ENCODE measurements at regions not wholly inside any gene's neighbourhood (a gene's known extent, or its start where the extent isn't known, plus 50 kb on each side); places are given as distances from the start of the nearest gene placed in this dataset.

DNA sequence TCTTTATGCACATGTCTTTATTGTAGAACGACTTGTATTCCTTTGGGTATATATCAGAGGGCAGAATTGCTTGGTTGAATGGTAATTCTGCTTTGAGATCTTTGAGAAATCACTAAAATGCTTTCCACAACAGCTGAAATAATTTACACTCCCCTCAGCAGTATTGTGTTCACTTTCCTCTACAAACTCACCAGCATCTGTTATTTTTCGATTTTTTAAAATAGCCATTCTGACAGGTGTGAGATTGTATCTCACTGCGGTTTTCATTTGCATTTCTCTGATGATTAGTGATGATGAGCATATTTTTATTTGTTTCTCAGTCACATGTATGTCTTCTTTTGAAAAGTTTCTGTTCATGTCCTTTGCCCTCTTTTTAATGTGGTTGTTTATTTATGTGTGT, 459.8 kb downstream of the PABPC4L start:
- peaks cover 47% of the 10 kb centered on the region for H3K9me3 Mint-ChIP-seq
- TF ChIP-seq OVOL2 (CRISPR knock-in tag; IDR thresholded peaks at IDR 0.05; ENCODE audit: borderline replicate concordance) = no peak
- no peak for TF ChIP-seq NFATC4 (CRISPR knock-in tag; IDR thresholded peaks at IDR 0.05)
- TF ChIP-seq, protein P1, sequence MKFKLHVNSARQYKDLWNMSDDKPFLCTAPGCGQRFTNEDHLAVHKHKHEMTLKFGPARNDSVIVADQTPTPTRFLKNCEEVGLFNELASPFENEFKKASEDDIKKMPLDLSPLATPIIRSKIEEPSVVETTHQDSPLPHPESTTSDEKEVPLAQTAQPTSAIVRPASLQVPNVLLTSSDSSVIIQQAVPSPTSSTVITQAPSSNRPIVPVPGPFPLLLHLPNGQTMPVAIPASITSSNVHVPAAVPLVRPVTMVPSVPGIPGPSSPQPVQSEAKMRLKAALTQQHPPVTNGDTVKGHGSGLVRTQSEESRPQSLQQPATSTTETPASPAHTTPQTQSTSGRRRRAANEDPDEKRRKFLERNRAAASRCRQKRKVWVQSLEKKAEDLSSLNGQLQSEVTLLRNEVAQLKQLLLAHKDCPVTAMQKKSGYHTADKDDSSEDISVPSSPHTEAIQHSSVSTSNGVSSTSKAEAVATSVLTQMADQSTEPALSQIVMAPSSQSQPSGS (CRISPR knock-in tag; IDR thresholded peaks at IDR 0.05; ENCODE audit: borderline replicate concordance, low read depth) = no peak
- TF ChIP-seq ZNF423 (CRISPR knock-in tag; IDR thresholded peaks at IDR 0.05) = no peak
- TF ChIP-seq, protein P2, sequence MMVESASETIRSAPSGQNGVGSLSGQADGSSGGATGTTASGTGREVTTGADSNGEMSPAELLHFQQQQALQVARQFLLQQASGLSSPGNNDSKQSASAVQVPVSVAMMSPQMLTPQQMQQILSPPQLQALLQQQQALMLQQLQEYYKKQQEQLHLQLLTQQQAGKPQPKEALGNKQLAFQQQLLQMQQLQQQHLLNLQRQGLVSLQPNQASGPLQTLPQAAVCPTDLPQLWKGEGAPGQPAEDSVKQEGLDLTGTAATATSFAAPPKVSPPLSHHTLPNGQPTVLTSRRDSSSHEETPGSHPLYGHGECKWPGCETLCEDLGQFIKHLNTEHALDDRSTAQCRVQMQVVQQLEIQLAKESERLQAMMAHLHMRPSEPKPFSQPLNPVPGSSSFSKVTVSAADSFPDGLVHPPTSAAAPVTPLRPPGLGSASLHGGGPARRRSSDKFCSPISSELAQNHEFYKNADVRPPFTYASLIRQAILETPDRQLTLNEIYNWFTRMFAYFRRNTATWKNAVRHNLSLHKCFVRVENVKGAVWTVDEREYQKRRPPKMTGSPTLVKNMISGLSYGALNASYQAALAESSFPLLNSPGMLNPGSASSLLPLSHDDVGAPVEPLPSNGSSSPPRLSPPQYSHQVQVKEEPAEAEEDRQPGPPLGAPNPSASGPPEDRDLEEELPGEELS (CRISPR knock-in tag; IDR thresholded peaks at IDR 0.05) = no peak
- TF ChIP-seq ZNF232 (CRISPR knock-in tag; IDR thresholded peaks at IDR 0.05) = no peak
- no peak for TF ChIP-seq JUN (CRISPR knock-in tag; IDR thresholded peaks at IDR 0.05)
- TF ChIP-seq, protein P3, sequence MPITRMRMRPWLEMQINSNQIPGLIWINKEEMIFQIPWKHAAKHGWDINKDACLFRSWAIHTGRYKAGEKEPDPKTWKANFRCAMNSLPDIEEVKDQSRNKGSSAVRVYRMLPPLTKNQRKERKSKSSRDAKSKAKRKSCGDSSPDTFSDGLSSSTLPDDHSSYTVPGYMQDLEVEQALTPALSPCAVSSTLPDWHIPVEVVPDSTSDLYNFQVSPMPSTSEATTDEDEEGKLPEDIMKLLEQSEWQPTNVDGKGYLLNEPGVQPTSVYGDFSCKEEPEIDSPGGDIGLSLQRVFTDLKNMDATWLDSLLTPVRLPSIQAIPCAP (CRISPR knock-in tag; IDR thresholded peaks at IDR 0.05) = no peak
- TF ChIP-seq, protein P4, sequence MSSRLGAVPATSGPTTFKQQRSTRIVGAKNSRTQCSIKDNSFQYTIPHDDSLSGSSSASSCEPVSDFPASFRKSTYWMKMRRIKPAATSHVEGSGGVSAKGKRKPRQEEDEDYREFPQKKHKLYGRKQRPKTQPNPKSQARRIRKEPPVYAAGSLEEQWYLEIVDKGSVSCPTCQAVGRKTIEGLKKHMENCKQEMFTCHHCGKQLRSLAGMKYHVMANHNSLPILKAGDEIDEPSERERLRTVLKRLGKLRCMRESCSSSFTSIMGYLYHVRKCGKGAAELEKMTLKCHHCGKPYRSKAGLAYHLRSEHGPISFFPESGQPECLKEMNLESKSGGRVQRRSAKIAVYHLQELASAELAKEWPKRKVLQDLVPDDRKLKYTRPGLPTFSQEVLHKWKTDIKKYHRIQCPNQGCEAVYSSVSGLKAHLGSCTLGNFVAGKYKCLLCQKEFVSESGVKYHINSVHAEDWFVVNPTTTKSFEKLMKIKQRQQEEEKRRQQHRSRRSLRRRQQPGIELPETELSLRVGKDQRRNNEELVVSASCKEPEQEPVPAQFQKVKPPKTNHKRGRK (CRISPR knock-in tag; IDR thresholded peaks at IDR 0.05; ENCODE audit: borderline replicate concordance) = no peak
- TF ChIP-seq, protein P5, sequence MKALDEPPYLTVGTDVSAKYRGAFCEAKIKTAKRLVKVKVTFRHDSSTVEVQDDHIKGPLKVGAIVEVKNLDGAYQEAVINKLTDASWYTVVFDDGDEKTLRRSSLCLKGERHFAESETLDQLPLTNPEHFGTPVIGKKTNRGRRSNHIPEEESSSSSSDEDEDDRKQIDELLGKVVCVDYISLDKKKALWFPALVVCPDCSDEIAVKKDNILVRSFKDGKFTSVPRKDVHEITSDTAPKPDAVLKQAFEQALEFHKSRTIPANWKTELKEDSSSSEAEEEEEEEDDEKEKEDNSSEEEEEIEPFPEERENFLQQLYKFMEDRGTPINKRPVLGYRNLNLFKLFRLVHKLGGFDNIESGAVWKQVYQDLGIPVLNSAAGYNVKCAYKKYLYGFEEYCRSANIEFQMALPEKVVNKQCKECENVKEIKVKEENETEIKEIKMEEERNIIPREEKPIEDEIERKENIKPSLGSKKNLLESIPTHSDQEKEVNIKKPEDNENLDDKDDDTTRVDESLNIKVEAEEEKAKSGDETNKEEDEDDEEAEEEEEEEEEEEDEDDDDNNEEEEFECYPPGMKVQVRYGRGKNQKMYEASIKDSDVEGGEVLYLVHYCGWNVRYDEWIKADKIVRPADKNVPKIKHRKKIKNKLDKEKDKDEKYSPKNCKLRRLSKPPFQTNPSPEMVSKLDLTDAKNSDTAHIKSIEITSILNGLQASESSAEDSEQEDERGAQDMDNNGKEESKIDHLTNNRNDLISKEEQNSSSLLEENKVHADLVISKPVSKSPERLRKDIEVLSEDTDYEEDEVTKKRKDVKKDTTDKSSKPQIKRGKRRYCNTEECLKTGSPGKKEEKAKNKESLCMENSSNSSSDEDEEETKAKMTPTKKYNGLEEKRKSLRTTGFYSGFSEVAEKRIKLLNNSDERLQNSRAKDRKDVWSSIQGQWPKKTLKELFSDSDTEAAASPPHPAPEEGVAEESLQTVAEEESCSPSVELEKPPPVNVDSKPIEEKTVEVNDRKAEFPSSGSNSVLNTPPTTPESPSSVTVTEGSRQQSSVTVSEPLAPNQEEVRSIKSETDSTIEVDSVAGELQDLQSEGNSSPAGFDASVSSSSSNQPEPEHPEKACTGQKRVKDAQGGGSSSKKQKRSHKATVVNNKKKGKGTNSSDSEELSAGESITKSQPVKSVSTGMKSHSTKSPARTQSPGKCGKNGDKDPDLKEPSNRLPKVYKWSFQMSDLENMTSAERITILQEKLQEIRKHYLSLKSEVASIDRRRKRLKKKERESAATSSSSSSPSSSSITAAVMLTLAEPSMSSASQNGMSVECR (CRISPR knock-in tag; IDR thresholded peaks at IDR 0.05; ENCODE audit: borderline replicate concordance) = no peak
- TF ChIP-seq, protein P6, sequence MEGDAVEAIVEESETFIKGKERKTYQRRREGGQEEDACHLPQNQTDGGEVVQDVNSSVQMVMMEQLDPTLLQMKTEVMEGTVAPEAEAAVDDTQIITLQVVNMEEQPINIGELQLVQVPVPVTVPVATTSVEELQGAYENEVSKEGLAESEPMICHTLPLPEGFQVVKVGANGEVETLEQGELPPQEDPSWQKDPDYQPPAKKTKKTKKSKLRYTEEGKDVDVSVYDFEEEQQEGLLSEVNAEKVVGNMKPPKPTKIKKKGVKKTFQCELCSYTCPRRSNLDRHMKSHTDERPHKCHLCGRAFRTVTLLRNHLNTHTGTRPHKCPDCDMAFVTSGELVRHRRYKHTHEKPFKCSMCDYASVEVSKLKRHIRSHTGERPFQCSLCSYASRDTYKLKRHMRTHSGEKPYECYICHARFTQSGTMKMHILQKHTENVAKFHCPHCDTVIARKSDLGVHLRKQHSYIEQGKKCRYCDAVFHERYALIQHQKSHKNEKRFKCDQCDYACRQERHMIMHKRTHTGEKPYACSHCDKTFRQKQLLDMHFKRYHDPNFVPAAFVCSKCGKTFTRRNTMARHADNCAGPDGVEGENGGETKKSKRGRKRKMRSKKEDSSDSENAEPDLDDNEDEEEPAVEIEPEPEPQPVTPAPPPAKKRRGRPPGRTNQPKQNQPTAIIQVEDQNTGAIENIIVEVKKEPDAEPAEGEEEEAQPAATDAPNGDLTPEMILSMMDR (IDR thresholded peaks at IDR 0.05) = no peak
- TF ChIP-seq IRF2 (CRISPR knock-in tag; IDR thresholded peaks at IDR 0.05; ENCODE audit: borderline replicate concordance, low read depth) = no peak
- TF ChIP-seq ZNF219 (CRISPR knock-in tag; IDR thresholded peaks at IDR 0.05; ENCODE audit: borderline replicate concordance) = no peak
- TF ChIP-seq, protein P7, sequence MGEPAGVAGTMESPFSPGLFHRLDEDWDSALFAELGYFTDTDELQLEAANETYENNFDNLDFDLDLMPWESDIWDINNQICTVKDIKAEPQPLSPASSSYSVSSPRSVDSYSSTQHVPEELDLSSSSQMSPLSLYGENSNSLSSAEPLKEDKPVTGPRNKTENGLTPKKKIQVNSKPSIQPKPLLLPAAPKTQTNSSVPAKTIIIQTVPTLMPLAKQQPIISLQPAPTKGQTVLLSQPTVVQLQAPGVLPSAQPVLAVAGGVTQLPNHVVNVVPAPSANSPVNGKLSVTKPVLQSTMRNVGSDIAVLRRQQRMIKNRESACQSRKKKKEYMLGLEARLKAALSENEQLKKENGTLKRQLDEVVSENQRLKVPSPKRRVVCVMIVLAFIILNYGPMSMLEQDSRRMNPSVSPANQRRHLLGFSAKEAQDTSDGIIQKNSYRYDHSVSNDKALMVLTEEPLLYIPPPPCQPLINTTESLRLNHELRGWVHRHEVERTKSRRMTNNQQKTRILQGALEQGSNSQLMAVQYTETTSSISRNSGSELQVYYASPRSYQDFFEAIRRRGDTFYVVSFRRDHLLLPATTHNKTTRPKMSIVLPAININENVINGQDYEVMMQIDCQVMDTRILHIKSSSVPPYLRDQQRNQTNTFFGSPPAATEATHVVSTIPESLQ (CRISPR knock-in tag; IDR thresholded peaks at IDR 0.05) = no peak
- no peak for TF ChIP-seq ATF1 (CRISPR knock-in tag; IDR thresholded peaks at IDR 0.05)
- TF ChIP-seq, protein P8, sequence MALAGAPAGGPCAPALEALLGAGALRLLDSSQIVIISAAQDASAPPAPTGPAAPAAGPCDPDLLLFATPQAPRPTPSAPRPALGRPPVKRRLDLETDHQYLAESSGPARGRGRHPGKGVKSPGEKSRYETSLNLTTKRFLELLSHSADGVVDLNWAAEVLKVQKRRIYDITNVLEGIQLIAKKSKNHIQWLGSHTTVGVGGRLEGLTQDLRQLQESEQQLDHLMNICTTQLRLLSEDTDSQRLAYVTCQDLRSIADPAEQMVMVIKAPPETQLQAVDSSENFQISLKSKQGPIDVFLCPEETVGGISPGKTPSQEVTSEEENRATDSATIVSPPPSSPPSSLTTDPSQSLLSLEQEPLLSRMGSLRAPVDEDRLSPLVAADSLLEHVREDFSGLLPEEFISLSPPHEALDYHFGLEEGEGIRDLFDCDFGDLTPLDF (CRISPR knock-in tag; IDR thresholded peaks at IDR 0.05) = no peak
- no peak for TF ChIP-seq NFE2L1 (CRISPR knock-in tag; IDR thresholded peaks at IDR 0.05)
- TF ChIP-seq CREM (CRISPR knock-in tag; IDR thresholded peaks at IDR 0.05) = no peak
- H3K4me3 Mint-ChIP-seq = no peak overlapping the region
- DNase-seq (ENCODE audit: low spot score) (no peak), ATAC-seq (no peak)
- H3K27ac Mint-ChIP-seq = no peak overlapping the region
- peaks cover 11% of the 10 kb centered on the region for H3K36me3 Mint-ChIP-seq
- H3K27me3 Mint-ChIP-seq (ENCODE audit: low read depth) = no peaks in the 10 kb centered on the region; the same call in 1 of the 2 replicates
- CTCF ChIA-PET = no interaction called here
- H3K4me1 Mint-ChIP-seq = no peaks in the 10 kb centered on the region
- POLR2A ChIA-PET = no interaction called here

Data from WTC11 (cell line).